ENCODE measurements at regions not wholly inside any gene's neighbourhood (a gene's known extent, or its start where the extent isn't known, plus 50 kb on each side); places are given as distances from the start of the nearest gene placed in this dataset.

- no peak overlapping the region for H2BK5ac ChIP-seq (ENCODE audit: low read length)
- no peak overlapping the region for H2BK120ac ChIP-seq (ENCODE audit: low read depth, low read length)
- H3K27ac ChIP-seq (replicated peaks; ENCODE audit: low read length) = no peak overlapping the region
- no peak overlapping the region for H3K4ac ChIP-seq (ENCODE audit: low read length)
- H3K4me3 ChIP-seq (ENCODE audit: low read length in 2 of 2) = no peak overlapping the region
- no peak overlapping the region for H2AFZ ChIP-seq (ENCODE audit: low read length)
- no peak for DNase-seq (ENCODE audit: low spot score)
- no peak overlapping the region for H3K14ac ChIP-seq (ENCODE audit: low read length)
- no peak overlapping the region for H4K91ac ChIP-seq (ENCODE audit: low read depth, low read length, poor library complexity)
- H3K18ac ChIP-seq (ENCODE audit: low read length) = no peak overlapping the region
- H3K4me2 ChIP-seq (ENCODE audit: insufficient read depth, low read length, poor library complexity, severe bottlenecking) = no peak overlapping the region
- no peak overlapping the region for H2BK15ac ChIP-seq (ENCODE audit: low read length)
- no peaks in the 10 kb centered on the region for H3K36me3 ChIP-seq (replicated peaks in 1 of 2; ENCODE audit: control insufficient read depth in 2 of 2, insufficient read depth in 2 of 2, low read length in 2 of 2)
- H2AK5ac ChIP-seq (ENCODE audit: low read depth, low read length) = no peak overlapping the region
- H2BK12ac ChIP-seq (ENCODE audit: low read length) = no peak overlapping the region
- no peak overlapping the region for H4K8ac ChIP-seq (ENCODE audit: low read depth, low read length)
- H3K9me3 ChIP-seq (replicated peaks in 1 of 2; ENCODE audit: control insufficient read depth in 2 of 2, insufficient read depth in 1 of 2, low read depth in 1 of 2, low read length in 2 of 2) = no peaks in the 10 kb centered on the region
- no peaks in the 10 kb centered on the region for H3K27me3 ChIP-seq (ENCODE audit: control insufficient read depth in 3 of 3, insufficient read depth in 3 of 3, low read depth in 1 of 3, low read length in 3 of 3)
- no CpG with 5 or more reads among the region's 2 CpGs for WGBS, 2 donors (ENCODE audit: extremely low coverage in 2 of 2, insufficient read length in 2 of 2, insufficient replicate concordance in 1 of 2)
- H3K23ac ChIP-seq (ENCODE audit: low read depth, low read length, poor library complexity) = no peak overlapping the region
- no peak overlapping the region for H3K9ac ChIP-seq (ENCODE audit: low read depth, low read length, poor library complexity)
- H3K4me1 ChIP-seq (ENCODE audit: control insufficient read depth in 2 of 2, insufficient read depth in 1 of 2, low read depth in 1 of 2, low read length in 2 of 2) = no peaks in the 10 kb centered on the region
- H3K79me1 ChIP-seq (ENCODE audit: low read depth, low read length) = no peaks in the 10 kb centered on the region
Measured at GRCh38 chrX:57817302-57817701, 93.0 kb downstream of the ZXDA start.

DNA sequence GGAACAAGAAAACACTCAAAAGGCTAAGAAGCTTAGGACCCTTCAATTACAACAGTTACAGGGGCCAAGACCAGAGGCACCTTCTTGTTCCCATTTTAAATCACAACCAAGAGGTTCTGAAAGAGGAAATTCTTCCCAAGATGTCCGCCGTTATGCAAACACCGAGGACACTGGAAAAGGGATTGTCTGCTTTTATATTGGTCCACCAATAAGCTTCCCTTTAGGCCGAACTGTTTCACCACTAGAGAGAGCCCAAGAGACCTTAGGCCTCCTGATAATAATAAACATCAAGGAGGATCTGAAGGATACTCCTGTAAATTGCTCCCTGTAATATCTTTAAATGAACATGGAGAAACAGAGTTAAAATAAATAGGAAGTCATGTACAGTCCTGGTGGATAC lies 92.6 kb upstream of the NLRP2B start:
- Histone ChIP-seq H2BK12ac (ENCODE audit: low read length) (no peak overlapping the region), H3K79me1 (ENCODE audit: low read depth, low read length) (no peaks in the 10 kb centered on the region), H3K36me3 (replicated peaks in 1 of 2; ENCODE audit: control insufficient read depth in 2 of 2, insufficient read depth in 2 of 2, low read length in 2 of 2) (no peaks in the 10 kb centered on the region), H4K91ac (ENCODE audit: low read depth, low read length, poor library complexity) (no peak overlapping the region), H3K9me3 (replicated peaks in 1 of 2; ENCODE audit: control insufficient read depth in 2 of 2, insufficient read depth in 1 of 2, low read depth in 1 of 2, low read length in 2 of 2) (no peaks in the 10 kb centered on the region), H3K4me2 (ENCODE audit: insufficient read depth, low read length, poor library complexity, severe bottlenecking) (no peak overlapping the region), H2AFZ (ENCODE audit: low read length) (peak overlapping the region; percentile 72), H3K4ac (ENCODE audit: low read length) (no peak overlapping the region), H3K27me3 (ENCODE audit: control insufficient read depth in 3 of 3, insufficient read depth in 3 of 3, low read depth in 1 of 3, low read length in 3 of 3) (no peaks in the 10 kb centered on the region), H2BK120ac (ENCODE audit: low read depth, low read length) (no peak overlapping the region), H3K14ac (ENCODE audit: low read length) (no peak overlapping the region), H3K4me3 (ENCODE audit: low read length in 2 of 2) (no peak overlapping the region), H2AK5ac (ENCODE audit: low read depth, low read length) (no peak overlapping the region), H3K23ac (ENCODE audit: low read depth, low read length, poor library complexity) (no peak overlapping the region), H4K8ac (ENCODE audit: low read depth, low read length) (no peak overlapping the region), H3K27ac (replicated peaks; ENCODE audit: low read length) (no peak overlapping the region), H2BK5ac (ENCODE audit: low read length) (no peak overlapping the region), H3K4me1 (ENCODE audit: control insufficient read depth in 2 of 2, insufficient read depth in 1 of 2, low read depth in 1 of 2, low read length in 2 of 2) (no peaks in the 10 kb centered on the region), H2BK15ac (ENCODE audit: low read length) (no peak overlapping the region), H3K18ac (ENCODE audit: low read length) (no peak overlapping the region), H3K9ac (ENCODE audit: low read depth, low read length, poor library complexity) (no peak overlapping the region)
- WGBS, 2 donors (ENCODE audit: extremely low coverage in 2 of 2, insufficient read length in 2 of 2, insufficient replicate concordance in 1 of 2) = no CpG with 5 or more reads among the region's 4 CpGs
- DNase-seq (ENCODE audit: low spot score) = no peak

DNA sequence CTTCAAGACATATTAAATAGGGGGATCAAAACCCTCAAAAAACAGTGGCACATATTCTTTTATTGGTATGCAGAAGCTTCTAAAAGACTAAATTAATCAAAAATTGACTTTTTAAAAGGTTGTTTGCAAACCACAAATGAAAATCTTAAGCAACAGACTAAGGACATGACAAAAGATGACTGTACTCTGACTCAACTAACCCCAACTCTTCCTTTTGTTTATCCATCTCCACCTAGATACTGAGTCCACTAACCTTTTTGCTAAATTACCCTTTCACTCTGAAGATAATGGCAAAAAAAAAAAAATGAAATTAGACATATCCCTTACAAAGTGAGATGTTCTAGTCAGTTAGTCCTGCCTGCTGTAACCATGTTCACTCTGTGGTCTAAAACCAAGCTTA lies 91.6 kb upstream of the NLRP2B start:
- no peaks in the 10 kb centered on the region for H3K36me3 ChIP-seq (replicated peaks in 1 of 2; ENCODE audit: control insufficient read depth in 2 of 2, insufficient read depth in 2 of 2, low read length in 2 of 2)
- no peak overlapping the region for H3K4ac ChIP-seq (ENCODE audit: low read length)
- H2BK15ac ChIP-seq (ENCODE audit: low read length) = no peak overlapping the region
- no peak overlapping the region for H3K27ac ChIP-seq (replicated peaks; ENCODE audit: low read length)
- no peak overlapping the region for H2BK12ac ChIP-seq (ENCODE audit: low read length)
- no peak overlapping the region for H4K8ac ChIP-seq (ENCODE audit: low read depth, low read length)
- H3K14ac ChIP-seq (ENCODE audit: low read length) = no peak overlapping the region
- no peak overlapping the region for H2BK5ac ChIP-seq (ENCODE audit: low read length)
- no peak overlapping the region for H2BK120ac ChIP-seq (ENCODE audit: low read depth, low read length)
- no peak overlapping the region for H3K9ac ChIP-seq (ENCODE audit: low read depth, low read length, poor library complexity)
- H2AK5ac ChIP-seq (ENCODE audit: low read depth, low read length) = no peak overlapping the region
- H3K18ac ChIP-seq (ENCODE audit: low read length) = no peak overlapping the region
- H3K9me3 ChIP-seq (replicated peaks in 1 of 2; ENCODE audit: control insufficient read depth in 2 of 2, insufficient read depth in 1 of 2, low read depth in 1 of 2, low read length in 2 of 2) = no peaks in the 10 kb centered on the region
- no peak overlapping the region for H4K91ac ChIP-seq (ENCODE audit: low read depth, low read length, poor library complexity)
- H3K79me1 ChIP-seq (ENCODE audit: low read depth, low read length) = no peaks in the 10 kb centered on the region
- H3K27me3 ChIP-seq (ENCODE audit: control insufficient read depth in 3 of 3, insufficient read depth in 3 of 3, low read depth in 1 of 3, low read length in 3 of 3) = no peaks in the 10 kb centered on the region
- no peak for DNase-seq (ENCODE audit: low spot score)
- H3K4me1 ChIP-seq (ENCODE audit: control insufficient read depth in 2 of 2, insufficient read depth in 1 of 2, low read depth in 1 of 2, low read length in 2 of 2) = no peaks in the 10 kb centered on the region
- no peak overlapping the region for H3K23ac ChIP-seq (ENCODE audit: low read depth, low read length, poor library complexity)
- H3K4me2 ChIP-seq (ENCODE audit: insufficient read depth, low read length, poor library complexity, severe bottlenecking) = no peak overlapping the region
- no peak overlapping the region for H2AFZ ChIP-seq (ENCODE audit: low read length)
- no peak overlapping the region for H3K4me3 ChIP-seq (ENCODE audit: low read length in 2 of 2)

DNA sequence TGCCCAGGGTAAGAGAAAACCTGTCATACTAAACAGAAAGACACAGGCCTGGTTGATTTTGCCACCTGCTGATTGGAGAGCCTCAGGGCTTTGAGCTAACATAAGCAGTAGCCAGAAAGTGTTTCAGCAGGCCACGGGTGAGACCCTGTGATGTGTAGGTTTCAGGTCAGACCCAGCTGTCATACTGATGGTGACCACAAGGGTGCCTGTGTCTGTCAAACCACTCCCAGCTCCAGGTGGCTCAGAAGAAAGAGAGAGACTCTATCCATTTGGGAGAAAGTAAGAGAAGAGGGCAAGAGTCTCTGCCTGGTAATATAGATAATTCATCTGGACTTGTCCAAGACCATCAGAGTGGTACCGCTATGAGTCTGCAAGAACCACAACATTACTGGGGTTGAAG lies 72.8 kb upstream of the NLRP2B start:
- DNase-seq (ENCODE audit: low spot score) = no peak
- no peaks in the 10 kb centered on the region for H3K36me3 ChIP-seq (replicated peaks in 1 of 2; ENCODE audit: control insufficient read depth in 2 of 2, insufficient read depth in 2 of 2, low read length in 2 of 2)
- H3K14ac ChIP-seq (ENCODE audit: low read length) = no peak overlapping the region
- no peak overlapping the region for H2AK5ac ChIP-seq (ENCODE audit: low read depth, low read length)
- no peak overlapping the region for H3K4ac ChIP-seq (ENCODE audit: low read length)
- H2BK12ac ChIP-seq (ENCODE audit: low read length) = no peak overlapping the region
- peaks cover 1% of the 10 kb centered on the region for H3K79me1 ChIP-seq (ENCODE audit: low read depth, low read length)
- no peaks in the 10 kb centered on the region for H3K4me1 ChIP-seq (ENCODE audit: control insufficient read depth in 2 of 2, insufficient read depth in 1 of 2, low read depth in 1 of 2, low read length in 2 of 2)
- no peak overlapping the region for H3K4me3 ChIP-seq (ENCODE audit: low read length in 2 of 2)
- no peak overlapping the region for H3K18ac ChIP-seq (ENCODE audit: low read length)
- H3K23ac ChIP-seq (ENCODE audit: low read depth, low read length, poor library complexity) = no peak overlapping the region
- H3K9ac ChIP-seq (ENCODE audit: low read depth, low read length, poor library complexity) = no peak overlapping the region
- no peak overlapping the region for H4K8ac ChIP-seq (ENCODE audit: low read depth, low read length)
- H3K4me2 ChIP-seq (ENCODE audit: insufficient read depth, low read length, poor library complexity, severe bottlenecking) = no peak overlapping the region
- H3K27me3 ChIP-seq (ENCODE audit: control insufficient read depth in 3 of 3, insufficient read depth in 3 of 3, low read depth in 1 of 3, low read length in 3 of 3) = no peaks in the 10 kb centered on the region
- H2BK120ac ChIP-seq (ENCODE audit: low read depth, low read length) = no peak overlapping the region
- WGBS, 2 donors (ENCODE audit: extremely low coverage in 2 of 2, insufficient read length in 2 of 2, insufficient replicate concordance in 1 of 2) = no CpG with 5 or more reads among the region's 2 CpGs
- no peak overlapping the region for H2BK5ac ChIP-seq (ENCODE audit: low read length)
- no peak overlapping the region for H2AFZ ChIP-seq (ENCODE audit: low read length)
- no peak overlapping the region for H3K27ac ChIP-seq (replicated peaks; ENCODE audit: low read length)
- no peak overlapping the region for H2BK15ac ChIP-seq (ENCODE audit: low read length)
- H4K91ac ChIP-seq (ENCODE audit: low read depth, low read length, poor library complexity) = no peak overlapping the region
- H3K9me3 ChIP-seq (replicated peaks in 1 of 2; ENCODE audit: control insufficient read depth in 2 of 2, insufficient read depth in 1 of 2, low read depth in 1 of 2, low read length in 2 of 2) = peaks cover 0 to 2% of the 10 kb centered on the region in 2 donors

Data from neuronal stem cell (in vitro differentiated cells).